GM10266 (cell line): ENCODE measurements at regions not wholly inside any gene's neighbourhood (a gene's known extent, or its start where the extent isn't known, plus 50 kb on each side); places are given as distances from the start of the nearest gene placed in this dataset.

ENCODE experiments used
- DNase-seq: peaks from one replicate; pipeline ENCODE4 v3.0.0; 2012; ENCODE audit errors: extremely low spot score
- CTCF ChIP-seq: IDR thresholded peaks from 2 replicates; pipeline ENCODE4 v1.5.1; 2012; ENCODE audit warnings: mild to moderate bottlenecking, low read depth; ENCODE audit not compliant: control insufficient read depth, insufficient read depth; ENCODE audit errors: missing control alignments

GRCh38 chr9:134265078-134265477 is 61.2 kb upstream of the RXRA start:
- TF ChIP-seq CTCF = no peak
- no peak for DNase-seq

GRCh38 chr9:134266418-134266817 is 59.8 kb upstream of the RXRA start:
- TF ChIP-seq CTCF = no peak
- no peak for DNase-seq

GRCh38 chr9:134267305-134267880 is 58.9 kb upstream of the RXRA start:
- DNase-seq = no peak
- peak; percentile 13 for TF ChIP-seq CTCF

GRCh38 chr9:134267881-134268724 is 58.2 kb upstream of the RXRA start:
- peak; percentile 58 for DNase-seq
- TF ChIP-seq CTCF = no peak

GRCh38 chr9:134268747-134269146 is 57.5 kb upstream of the RXRA start:
- DNase-seq = no peak
- TF ChIP-seq CTCF = no peak

- no peak for DNase-seq
Measured at GRCh38 chr9:134271338-134272301, 54.6 kb upstream of the RXRA start.

More at GRCh38 chr9:134271338-134272301, 54.6 kb upstream of the RXRA start:
- TF ChIP-seq CTCF = no peak
